ENCODE measurements at regions not wholly inside any gene's neighbourhood (a gene's known extent, or its start where the extent isn't known, plus 50 kb on each side); places are given as distances from the start of the nearest gene placed in this dataset.

DNA sequence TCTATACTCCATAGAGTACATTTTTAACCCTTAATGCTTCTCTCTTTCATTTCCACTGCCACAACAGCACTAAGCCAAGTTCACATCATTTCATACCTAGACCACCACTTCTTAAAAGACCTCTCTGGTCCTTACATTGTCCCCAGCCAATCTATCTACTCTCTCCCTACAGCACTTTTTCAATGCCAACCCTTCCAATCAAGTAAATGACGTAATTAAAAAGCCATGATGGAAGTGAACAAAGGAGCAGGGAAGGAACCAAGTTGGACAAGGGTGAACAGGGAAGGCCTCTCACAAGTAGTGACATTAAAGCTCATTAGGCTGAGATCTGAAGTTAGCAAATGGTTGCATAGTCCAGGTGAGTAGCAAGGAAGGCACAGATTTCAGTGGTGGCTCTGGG lies 195.1 kb upstream of the CCDC150 start:
- DNase-seq (ENCODE audit: low read depth): no peak

DNA sequence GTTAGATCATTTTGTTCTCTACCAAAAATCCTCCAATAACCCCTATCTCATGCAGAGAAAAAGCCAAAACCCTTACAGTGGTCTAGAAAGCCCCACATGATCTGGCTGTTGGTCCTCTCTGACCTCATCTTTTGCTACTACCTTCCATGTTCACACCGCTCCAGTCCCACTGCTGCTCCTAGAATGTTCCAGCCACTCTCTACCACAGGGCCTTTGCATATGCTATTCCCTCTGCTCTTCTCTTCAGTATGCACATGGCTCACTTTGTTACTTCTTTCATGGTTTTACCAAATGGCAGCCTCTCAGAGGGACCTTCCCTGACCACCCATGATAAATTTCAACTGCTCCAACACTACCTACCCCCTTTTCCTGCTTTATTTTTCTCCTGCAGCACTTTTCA lies 193.5 kb upstream of the CCDC150 start:
- no peak for DNase-seq (ENCODE audit: low read depth)

DNA sequence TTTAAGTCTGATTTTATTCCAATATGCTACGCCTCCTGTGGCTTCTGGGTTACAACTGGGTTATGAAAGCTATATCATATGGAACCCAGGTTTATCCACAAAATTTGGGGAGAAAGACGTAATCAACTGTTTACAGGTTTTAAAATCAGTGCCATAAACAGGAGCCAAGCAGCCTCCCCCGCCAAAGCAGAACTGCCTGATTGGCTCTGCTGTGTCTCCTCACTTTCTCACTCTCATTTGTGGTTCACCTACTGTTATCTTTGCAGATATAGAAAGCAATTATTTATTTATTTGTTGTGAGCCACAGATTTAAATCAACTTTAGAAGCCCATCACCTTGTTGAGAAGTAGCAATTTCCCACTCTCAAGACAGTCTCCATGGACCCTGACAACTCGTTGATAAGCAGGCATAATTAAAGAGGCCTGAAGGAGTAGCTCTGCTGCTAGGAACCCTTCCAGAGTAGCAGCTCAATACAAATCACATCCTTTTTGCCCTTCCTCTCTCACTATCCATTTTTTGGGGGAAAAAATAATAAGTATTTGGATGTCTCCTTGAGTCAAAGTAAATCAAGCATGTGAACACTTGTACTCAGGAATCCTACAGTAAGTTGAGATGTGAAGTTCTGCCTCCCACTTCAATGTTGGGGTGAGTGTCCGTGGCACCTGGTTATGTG lies 191.0 kb upstream of the CCDC150 start:
- no peak for DNase-seq (ENCODE audit: low read depth)

DNA sequence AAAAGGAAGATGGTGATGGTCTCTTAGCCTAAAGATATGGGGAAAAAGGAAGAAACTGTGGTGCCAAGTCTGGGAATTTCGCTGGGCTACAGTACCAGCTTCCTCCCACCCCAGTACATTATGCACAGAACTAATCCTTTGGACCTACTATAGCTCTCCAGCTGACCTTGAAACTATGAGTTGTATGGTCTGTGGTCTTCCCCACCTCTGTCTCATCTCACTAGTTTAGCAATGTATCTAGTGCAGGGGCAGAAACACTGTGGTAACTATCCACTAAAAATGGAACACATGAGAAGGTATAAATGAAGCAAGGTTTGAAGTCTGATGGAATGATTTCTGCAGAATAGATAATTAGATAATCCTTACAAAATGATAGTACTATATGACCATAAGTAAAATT lies 190.4 kb upstream of the CCDC150 start:
- no peak for DNase-seq (ENCODE audit: low read depth)

DNA sequence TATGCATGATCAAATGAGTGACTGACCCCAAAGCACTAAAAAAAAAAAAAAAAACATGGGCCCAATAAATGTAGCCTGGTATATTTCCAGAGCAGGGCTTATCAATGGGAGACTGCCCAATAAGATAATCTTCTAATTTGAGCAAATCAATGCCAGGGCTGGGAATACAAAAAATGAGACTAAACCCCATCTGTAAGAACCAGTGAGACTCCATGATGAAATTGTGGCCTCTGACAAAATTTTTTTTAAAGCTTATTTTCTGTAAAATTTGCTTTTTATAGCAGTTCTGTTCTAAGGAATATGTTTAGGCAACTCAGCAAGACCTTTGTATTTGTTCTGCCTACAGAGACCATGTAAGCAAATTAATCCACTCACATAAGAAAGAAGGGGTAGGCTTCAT lies 186.8 kb upstream of the CCDC150 start:
- DNase-seq (ENCODE audit: low read depth): no peak

DNA sequence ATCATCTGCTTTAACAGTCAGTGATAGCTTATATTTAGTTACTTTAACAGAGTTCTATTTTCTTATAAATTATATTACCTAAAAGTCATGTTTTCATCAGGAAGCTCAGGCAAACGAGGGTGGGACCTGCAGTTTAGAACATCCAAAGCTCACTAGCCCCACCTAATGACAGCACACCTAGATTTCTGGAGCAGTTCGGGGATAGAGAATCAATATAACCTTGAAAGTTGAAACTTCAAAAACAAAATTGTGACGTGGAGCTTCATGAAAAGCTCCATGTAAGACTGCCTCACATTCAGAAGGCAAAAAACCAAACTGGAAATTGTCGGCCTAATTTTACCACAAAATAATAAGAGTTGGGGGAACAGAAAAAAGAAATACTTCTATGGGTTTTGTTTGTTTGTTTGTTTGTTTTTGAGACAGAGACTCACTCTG lies 185.9 kb upstream of the CCDC150 start:
- peak; percentile 9 for DNase-seq (ENCODE audit: low read depth)

DNA sequence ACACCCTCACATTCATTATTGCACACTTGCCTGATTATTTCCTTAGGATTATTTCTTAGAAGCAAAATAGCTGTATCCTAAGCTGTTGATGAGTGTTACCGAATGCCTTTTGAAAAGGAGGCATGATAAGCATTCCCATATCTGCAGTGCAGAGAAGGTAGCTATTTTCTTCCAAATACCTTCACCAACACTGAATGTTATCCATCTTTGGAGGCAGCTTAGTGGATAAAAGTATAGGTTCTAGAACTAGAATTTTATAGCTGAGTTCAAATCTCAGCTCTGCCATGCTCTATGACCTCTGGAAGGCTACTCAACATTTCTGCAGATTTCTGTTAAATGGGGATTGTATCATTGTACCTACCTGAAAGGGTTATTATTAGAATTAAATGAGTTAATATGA lies 185.0 kb upstream of the CCDC150 start:
- no peak for DNase-seq (ENCODE audit: low read depth)

DNA sequence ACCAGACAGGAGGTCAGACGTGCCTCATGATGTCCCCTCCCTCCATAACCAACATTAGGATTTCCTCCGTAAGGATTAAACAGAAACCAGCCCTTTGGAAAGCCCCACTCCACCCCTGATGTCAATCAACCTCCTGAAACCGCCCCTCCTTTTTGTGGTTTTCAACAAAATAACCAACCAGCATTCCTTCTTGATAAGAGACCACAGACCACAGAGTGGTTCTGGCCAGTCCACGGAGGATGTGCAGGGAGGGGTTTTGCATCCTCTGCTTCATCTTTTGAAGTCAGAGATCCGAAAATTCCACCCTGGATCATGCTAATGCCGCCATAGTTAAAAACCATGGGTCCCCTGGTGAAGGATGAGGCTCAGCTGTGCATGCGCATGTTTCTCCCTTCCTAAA lies 180.0 kb upstream of the CCDC150 start:
- no peak for DNase-seq (ENCODE audit: low read depth)

DNA sequence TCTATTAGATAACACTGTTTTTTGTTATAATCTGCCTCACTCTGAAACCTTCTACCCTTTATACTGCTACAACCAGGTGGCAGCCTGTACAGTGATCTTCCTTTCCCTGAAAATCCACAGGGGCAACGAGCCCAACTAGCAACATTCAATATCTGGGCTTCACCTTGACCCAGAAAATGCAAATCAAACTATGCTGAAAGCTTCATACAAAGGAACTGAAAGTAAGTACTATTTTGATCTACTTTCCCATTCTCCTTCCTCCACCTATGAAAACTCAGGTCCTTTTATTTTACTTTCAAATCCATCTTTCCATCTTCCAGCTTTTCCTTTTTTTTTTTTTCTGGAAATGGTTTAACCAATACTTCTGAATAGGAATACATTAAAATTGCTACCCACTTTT lies 175.8 kb upstream of the CCDC150 start:
- DNase-seq (ENCODE audit: low read depth): no peak

DNA sequence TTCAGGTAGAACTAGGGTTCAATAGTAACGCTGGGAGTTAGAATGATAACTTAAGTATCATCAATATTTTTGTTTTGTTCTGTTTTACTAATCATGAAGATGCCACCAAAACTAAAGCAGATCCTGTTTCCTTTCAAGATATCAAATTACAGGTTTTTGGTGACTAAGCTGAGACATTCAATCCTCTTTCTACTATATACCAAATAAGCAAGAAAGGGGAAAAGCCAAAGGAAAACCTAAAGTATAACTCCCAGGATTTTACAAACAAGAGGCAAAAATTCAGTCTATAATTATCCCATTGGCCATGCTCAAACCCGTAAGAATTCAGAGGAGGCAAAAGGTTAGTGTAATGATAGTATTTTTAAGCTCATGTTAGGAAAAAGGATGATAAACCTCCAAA lies 175.2 kb upstream of the CCDC150 start:
- no peak for DNase-seq (ENCODE audit: low read depth)

DNA sequence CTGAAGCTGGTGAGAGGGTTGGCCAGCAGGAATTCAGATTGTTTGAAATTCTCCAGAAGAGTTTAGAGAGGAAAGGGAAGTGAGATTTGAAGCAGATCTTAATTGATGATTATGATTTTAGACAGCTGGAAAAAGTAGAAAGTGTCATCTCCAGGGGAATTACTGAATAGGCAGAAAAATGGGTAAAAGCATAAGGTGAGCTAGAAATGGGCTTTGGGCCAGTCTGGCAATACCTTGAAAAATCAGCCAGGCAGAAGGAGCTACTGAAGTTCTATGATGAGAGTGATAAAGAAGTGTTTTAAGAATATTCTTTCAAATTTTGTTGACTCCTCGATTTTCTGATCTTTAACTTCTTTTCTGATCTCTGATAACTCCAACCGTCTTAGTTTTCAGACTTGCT lies 172.9 kb upstream of the CCDC150 start:
- DNase-seq (ENCODE audit: low read depth): no peak

DNA sequence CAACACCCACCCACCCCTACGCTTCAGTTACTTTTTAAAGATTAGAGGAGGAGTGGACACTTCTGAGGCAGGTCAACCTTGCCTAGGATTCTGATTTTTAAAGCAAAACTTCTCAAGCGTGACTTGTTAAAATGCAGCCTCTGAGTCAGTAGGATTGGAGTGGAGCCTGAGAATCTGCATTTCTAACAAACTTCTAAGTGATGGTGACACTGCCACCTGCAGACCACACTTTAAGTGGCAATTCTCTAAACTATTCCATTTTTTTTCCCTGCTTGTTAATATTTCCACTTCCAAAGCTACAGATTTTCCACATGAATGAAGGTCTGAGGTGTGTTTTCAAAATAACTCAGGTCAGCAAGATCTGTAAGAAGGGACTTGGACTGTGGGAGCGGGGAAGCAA lies 171.1 kb upstream of the CCDC150 start:
- DNase-seq (ENCODE audit: low read depth): no peak

DNA sequence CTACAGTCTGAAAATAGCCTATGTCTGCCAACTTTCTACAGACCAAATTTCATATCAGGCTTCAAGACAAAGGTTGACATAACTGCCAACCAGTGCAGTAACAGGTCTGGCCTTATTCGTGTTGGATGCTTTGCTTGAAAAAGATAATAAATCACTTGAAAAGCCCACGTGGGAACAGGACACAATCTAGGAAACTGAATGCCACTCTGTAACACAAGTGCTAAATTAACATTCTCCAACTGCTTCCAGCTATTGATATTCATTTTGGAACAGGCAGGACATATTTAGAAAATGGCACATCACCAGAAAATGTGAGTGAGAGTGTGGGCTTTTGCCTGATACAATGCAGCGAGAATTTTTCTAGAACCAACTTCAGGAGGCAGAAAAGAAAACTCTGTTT lies 165.9 kb upstream of the CCDC150 start:
- no peak for DNase-seq (ENCODE audit: low read depth)

DNA sequence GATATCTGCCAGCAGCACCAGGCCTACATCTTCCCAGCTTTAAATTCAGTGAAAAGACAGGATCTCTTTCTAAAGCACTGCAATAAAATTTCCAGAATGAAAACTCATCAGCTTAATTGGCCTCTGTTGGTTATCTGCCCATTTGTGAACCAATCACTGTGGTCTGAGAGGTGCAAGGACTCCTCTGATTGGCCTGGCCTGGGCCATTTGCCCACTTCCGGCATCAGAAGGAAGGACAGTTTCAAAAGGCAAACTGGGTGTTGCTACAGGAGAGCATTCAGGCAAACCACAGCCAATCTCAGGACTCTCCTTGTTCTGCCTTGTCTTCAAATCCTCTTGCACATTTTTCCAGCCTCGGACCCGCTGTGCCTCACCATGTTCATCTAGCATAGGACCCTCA lies 163.9 kb upstream of the CCDC150 start:
- no peak for DNase-seq (ENCODE audit: low read depth)

DNA sequence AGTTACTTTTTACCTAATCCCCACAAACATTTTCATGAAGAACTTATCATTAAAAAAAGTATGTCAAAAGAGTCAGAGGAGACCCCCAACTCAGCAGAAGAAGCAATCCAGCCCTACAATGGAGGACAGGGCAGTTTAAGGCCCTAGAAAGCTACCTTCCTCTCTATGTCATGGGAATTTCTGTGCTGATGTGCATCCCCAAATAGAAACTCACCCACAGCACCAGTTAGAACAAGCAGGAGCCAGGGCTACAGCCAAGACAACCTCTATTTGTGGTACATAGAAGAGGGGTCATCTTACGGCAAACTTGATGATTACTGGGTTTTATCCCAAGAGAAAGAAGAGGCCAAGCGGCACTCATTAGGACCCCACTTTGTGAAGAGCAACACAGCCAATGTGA lies 160.9 kb upstream of the CCDC150 start:
- no peak for DNase-seq (ENCODE audit: low read depth)

DNA sequence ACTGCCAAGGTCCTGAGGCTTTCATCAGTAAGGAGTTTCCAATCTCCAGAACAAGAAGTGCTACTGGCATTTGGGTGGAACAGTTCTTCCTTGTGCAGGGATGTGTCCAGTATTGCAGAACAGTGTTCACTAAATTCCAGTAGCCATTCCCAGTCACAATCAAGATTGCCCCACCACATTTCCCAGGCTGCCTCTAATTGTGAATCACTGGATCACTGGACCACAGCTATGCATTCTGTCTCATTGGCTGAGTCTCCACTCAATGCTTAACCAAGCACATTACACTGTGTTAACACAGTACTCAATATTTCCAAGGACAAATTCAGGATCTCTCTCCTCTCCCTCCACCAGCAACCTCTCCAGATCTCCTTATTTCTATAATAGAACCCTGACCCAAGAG lies 160.2 kb upstream of the CCDC150 start:
- no peak for DNase-seq (ENCODE audit: low read depth)

DNA sequence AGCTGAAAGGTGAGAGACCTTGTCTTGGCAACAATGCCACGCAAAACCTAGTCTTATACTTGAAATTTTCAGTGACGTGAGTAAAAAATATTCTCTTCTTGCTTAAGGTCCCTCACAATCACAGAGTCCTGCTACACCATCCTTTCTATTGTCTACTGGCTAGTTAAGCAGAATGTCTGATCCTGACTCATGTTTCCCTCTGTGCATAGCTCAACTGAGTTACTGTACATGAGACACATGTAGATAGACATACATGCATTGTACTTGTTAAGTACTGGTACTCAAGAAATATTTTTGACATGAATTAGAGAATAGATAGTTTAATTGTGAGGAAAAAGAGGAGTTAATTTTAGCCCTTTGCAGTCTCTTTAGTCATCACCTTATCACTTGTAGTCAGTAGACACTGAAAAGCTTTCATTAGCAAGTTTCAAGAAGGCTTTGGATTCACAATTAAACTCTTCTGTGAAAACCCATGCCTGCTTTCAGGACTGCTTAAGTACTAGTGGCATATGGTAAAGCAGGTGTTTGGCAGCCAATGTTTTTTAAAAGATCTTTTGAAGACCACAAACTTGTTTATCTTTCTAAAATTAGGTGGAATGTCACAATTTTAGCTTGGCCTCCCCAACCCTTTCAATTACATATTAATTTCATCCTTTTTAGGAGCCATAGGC lies 158.7 kb upstream of the CCDC150 start:
- DNase-seq (ENCODE audit: low read depth): no peak

DNA sequence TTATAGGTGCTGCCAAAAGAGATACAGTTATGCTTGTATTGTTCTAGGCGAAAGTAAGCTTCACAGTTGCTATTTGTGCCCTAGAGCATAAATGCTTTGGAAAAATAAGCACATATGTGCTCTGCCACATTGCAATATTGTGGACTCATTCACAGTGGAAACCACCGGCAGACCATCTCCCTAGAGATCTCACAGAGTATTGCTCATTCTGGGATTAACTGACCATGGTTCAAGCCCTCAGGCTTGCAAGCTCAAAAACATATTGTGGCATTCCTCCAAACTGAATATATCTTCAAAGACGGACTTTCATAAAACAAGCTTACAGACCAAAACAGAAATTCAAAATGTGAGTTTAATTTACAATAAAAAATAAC lies 158.2 kb upstream of the CCDC150 start:
- no peak for DNase-seq (ENCODE audit: low read depth)

DNA sequence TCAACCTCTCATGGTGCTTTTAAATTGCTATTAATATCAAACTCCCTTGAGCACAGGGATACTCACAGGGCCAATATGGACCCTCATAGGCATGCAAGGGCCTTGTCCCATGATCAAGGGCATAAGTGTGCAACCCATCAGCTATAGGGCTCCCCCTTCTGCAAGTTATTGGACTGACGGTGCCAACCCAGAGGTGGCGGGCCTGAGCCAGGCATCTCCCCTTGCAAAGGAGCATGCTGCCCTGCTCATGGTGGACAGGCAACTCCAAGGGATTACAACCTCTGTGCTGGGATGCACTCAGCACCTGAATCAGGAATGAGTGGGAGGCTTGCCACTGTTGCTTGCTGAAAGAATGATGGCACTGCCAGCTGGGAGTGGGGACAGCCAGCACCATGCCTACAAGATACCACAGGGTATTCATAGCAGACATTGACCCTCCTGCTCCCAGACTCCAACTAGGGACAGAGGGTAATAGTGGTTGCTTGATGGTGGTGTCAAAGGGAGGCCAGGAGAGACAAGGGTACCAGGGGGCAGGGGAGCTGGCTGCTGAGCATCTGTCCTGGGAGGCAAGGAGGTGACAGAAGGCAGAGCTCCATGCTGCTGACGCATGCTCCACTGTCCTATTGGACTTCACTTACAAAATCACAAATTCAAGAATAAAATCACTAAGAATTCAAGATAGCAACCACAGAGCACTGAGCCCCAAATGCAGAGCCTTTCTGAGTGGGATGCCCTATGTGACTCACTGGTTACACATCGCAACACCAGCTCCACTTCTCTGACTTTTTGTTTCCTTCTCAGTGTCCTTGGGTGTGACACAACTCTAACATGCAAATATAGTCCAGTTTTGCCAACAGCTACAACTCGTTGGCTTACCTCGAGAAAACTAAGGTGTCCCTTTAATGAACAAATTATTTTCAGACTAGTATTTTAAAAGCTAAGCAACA lies 157.1 kb upstream of the CCDC150 start:
- DNase-seq (ENCODE audit: low read depth): no peak

DNA sequence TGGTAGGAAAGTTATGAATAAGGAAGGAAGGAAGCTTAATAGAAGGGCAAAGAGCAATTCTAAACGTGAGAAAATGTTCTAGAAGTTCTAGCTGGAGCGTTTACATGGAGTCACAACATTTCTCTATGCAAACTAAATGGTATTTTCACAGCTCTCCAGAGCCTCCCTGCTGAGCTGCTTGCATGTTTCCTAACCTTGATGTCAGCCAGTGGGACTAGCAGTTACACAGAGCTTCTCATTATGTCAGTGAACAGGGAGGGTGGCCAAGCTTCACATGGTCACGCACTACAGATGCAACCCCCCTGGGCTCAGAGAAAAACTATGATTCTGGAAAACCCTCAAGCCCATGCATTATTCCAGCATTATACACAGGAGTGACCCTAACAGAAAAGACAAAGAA lies 153.4 kb upstream of the CCDC150 start:
- no peak for DNase-seq (ENCODE audit: low read depth)

DNA sequence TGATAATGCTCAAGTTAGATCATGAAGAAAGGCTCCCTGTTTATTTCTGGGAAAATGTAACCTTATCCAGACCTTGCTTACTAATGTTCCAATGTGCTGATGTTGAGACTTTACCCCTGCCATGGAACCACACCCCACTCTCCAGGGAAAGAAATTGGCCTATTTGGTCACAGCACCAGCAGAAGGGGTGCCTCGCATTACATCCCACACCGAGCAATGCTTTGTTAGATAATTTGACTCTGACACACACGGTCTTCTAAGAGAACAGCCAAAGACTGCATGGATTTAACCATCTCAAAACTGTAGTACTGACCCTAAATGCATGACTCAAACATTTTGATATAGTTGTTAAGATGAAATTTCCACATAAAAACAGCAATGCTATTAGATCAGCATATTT lies 152.1 kb upstream of the CCDC150 start:
- no peak for DNase-seq (ENCODE audit: low read depth)

DNA sequence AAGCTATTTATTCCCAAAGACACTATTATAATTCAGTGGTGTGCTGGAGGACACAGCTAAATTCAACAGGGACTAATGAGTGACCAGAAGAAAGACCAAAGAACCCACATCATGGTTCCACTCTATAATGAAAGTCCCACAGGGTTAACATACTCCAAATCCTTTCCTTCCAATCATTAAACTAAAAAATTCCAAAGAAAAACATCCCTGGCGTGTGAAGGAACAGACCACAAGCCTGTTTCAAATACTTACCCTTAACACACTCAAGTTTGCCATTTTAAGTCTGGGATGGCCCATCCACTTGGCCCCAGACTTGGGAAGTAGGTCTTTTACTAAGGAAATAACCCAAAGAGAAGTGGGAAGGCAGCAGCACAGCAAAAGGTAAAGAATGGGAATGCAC lies 150.1 kb upstream of the CCDC150 start:
- DNase-seq (ENCODE audit: low read depth): no peak

DNA sequence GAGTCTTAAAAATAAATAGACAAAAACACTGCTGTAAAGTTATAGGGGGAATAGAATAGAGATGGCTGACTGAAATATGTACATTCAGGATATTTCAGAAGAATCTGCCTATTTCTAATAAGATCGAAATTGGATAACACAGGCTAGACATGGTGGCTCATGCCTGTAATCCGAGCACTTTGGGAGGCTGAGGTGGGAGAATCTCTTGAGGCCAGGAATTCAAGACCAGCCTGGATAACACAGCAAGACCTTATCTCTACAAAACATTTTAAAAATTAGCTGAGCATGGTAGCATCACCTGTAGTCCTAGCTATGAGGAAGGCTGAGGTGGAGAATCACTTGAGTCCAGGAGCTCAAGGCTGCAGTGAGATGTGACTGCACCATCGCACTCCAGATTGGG lies 146.6 kb upstream of the CCDC150 start:
- no peak for DNase-seq (ENCODE audit: low read depth)
